ENCODE measurements at regions not wholly inside any gene's neighbourhood (a gene's known extent, or its start where the extent isn't known, plus 50 kb on each side); places are given as distances from the start of the nearest gene placed in this dataset.

DNA sequence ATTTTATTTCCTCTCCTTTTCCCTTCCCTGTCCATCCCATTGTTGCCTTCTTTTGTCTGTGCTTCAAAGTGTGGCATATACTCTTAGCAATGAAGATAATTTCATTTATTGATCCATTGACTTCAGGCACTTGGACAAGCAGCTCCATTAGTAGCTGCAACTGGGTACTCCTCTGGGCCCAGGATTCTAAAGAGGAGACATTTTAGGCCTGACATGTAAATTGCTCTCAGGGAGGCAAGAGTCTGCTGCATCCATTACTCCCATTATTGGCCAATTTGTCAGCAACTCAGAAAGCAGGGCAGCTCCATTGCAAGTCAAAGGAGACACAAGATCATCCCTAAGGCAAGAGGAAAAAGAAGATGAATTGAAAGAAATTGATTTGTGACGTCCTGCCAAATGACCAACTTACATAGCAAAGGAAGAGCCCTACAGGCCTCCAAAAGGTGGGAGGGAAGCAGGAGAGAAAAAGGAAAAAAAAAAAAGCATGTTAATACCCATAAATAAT lies 1094.1 kb upstream of the FLRT2 start:
- DNase-seq (ENCODE audit: extremely low spot score in 2 of 2), result no peak
- TF ChIP-seq, protein P1, sequence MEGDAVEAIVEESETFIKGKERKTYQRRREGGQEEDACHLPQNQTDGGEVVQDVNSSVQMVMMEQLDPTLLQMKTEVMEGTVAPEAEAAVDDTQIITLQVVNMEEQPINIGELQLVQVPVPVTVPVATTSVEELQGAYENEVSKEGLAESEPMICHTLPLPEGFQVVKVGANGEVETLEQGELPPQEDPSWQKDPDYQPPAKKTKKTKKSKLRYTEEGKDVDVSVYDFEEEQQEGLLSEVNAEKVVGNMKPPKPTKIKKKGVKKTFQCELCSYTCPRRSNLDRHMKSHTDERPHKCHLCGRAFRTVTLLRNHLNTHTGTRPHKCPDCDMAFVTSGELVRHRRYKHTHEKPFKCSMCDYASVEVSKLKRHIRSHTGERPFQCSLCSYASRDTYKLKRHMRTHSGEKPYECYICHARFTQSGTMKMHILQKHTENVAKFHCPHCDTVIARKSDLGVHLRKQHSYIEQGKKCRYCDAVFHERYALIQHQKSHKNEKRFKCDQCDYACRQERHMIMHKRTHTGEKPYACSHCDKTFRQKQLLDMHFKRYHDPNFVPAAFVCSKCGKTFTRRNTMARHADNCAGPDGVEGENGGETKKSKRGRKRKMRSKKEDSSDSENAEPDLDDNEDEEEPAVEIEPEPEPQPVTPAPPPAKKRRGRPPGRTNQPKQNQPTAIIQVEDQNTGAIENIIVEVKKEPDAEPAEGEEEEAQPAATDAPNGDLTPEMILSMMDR (IDR thresholded peaks at IDR 0.05), result no peak
- TF ChIP-seq POLR2AphosphoS5 (IDR thresholded peaks at IDR 0.05; ENCODE audit: insufficient read depth in 1 of 2, low read depth in 1 of 2), result no peak
- TF ChIP-seq POLR2A (IDR thresholded peaks at IDR 0.05), result no peak
- Histone ChIP-seq H3K4me1 (no peaks in the 10 kb centered on the region), H3K27me3 (no peaks in the 10 kb centered on the region), H3K4me3 (no peak overlapping the region), H3K36me3 (no peaks in the 10 kb centered on the region), H3K27ac (no peak overlapping the region), H3K9me3 (no peaks in the 10 kb centered on the region)
- intact Hi-C loops (cut with DNase I), result no loop called here

DNA sequence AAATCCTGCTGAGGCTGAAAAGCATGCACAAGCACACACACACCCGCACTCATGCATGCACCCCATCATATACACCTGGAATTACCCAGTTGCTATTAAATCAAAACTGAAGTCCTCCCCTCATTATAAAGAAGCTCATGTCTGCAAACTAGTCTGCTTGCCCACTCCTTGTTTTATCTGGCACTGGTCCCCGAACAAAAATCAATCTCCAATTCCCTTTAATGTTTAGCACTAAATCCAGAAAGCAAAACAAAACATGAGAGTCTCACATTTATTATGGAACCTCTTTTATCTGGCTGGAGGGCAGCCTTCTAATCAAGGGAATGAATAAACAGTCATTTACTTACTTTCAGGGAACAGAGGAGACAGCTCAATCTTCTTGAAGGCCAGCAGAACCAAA lies 1093.4 kb upstream of the FLRT2 start:
- H3K27ac ChIP-seq, result no peak overlapping the region
- DNase-seq (ENCODE audit: extremely low spot score in 2 of 2), result no peak
- H3K36me3 ChIP-seq, result no peaks in the 10 kb centered on the region
- no peaks in the 10 kb centered on the region for H3K27me3 ChIP-seq
- H3K4me1 ChIP-seq, result no peaks in the 10 kb centered on the region
- TF ChIP-seq POLR2AphosphoS5 (IDR thresholded peaks at IDR 0.05; ENCODE audit: insufficient read depth in 1 of 2, low read depth in 1 of 2), result no peak
- intact Hi-C loops (cut with DNase I), result no loop called here
- no peaks in the 10 kb centered on the region for H3K9me3 ChIP-seq
- no peak overlapping the region for H3K4me3 ChIP-seq

DNA sequence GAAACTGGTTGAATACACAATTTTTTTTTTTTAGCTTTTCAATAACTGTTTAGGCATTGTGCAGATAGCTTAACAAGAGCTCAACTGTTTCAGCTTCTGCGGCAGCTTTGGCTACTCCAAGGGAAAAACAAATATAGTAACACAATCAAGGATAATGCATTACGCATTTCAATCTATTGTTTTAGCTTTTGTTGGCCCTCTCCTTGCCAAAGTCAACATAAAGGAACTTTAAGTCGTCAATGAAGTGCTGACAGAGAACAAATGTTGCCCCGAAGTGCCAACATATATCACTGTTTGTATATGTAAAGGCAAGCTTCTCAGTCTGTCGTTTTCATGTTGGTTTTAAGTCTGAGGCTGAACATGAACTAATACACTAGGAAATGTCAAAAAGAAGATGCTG lies 1087.4 kb upstream of the FLRT2 start:
- H3K4me3 ChIP-seq, result no peak overlapping the region
- TF ChIP-seq POLR2A (IDR thresholded peaks at IDR 0.05), result no peak
- TF ChIP-seq, protein P1 (IDR thresholded peaks at IDR 0.05), result no peak
- TF ChIP-seq POLR2AphosphoS5 (IDR thresholded peaks at IDR 0.05; ENCODE audit: insufficient read depth in 1 of 2, low read depth in 1 of 2), result no peak
- no peaks in the 10 kb centered on the region for H3K4me1 ChIP-seq
- H3K27ac ChIP-seq, result no peak overlapping the region
- no peaks in the 10 kb centered on the region for H3K27me3 ChIP-seq
- no peaks in the 10 kb centered on the region for H3K9me3 ChIP-seq
- DNase-seq (ENCODE audit: extremely low spot score in 2 of 2), result no peak
- H3K36me3 ChIP-seq, result no peaks in the 10 kb centered on the region
- intact Hi-C loops (cut with DNase I), result no loop called here

DNA sequence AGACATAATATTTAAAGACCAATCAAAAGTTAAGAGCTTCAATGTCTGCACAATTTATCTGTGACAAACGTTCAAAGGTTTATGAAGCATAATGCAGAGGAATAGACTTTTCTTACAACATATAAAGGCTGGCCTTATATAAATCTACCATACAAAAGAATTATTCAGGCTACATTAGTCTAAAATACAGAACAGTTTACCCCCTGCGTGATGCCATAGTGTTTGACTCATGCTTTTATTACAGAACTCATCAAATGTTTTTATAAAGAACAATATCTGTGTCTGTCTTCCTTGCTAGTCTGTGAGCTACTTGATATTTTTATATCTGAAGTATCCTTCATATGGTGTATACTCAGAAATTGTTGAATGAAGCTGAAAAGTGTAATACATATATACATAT lies 1084.5 kb upstream of the FLRT2 start:
- Histone ChIP-seq H3K36me3 (no peaks in the 10 kb centered on the region), H3K27me3 (no peaks in the 10 kb centered on the region), H3K4me1 (no peaks in the 10 kb centered on the region), H3K27ac (no peak overlapping the region), H3K4me3 (no peak overlapping the region), H3K9me3 (no peaks in the 10 kb centered on the region)
- no peak for TF ChIP-seq POLR2A (IDR thresholded peaks at IDR 0.05)
- TF ChIP-seq, protein P1 (IDR thresholded peaks at IDR 0.05), result no peak
- no peak for TF ChIP-seq POLR2AphosphoS5 (IDR thresholded peaks at IDR 0.05; ENCODE audit: insufficient read depth in 1 of 2, low read depth in 1 of 2)
- DNase-seq (ENCODE audit: extremely low spot score in 2 of 2), result no peak
- intact Hi-C loops (cut with DNase I), result no loop called here

DNA sequence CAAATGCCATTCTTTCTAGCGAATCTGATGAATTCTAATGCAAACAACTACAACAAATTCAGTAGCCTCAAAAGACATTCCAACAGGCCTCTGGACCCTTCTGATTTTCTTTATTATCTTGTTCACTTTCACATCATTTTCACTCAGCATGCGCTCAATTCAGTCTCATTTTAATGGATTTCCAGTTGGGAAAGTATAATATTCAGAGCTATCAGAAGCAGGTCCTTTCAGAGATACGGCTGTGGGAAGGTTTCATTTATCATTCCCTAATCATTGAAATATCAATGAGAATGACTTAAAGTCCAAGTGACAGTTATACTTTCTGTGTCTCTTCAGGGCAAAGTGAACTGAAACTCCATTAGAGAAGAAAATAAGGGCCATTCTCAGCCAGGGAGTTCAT lies 1083.7 kb upstream of the FLRT2 start:
- Histone ChIP-seq H3K4me1 (no peaks in the 10 kb centered on the region), H3K36me3 (no peaks in the 10 kb centered on the region), H3K9me3 (no peaks in the 10 kb centered on the region), H3K27ac (no peak overlapping the region), H3K4me3 (no peak overlapping the region), H3K27me3 (no peaks in the 10 kb centered on the region)
- TF ChIP-seq POLR2A (IDR thresholded peaks at IDR 0.05) (no peak), POLR2AphosphoS5 (IDR thresholded peaks at IDR 0.05; ENCODE audit: insufficient read depth in 1 of 2, low read depth in 1 of 2) (no peak)
- TF ChIP-seq, protein P1 (IDR thresholded peaks at IDR 0.05), result no peak
- intact Hi-C loops (cut with DNase I), result no loop called here
- no peak for DNase-seq (ENCODE audit: extremely low spot score in 2 of 2)

Data from vagina (tissue), 2 donors.